ENCODE measurements at regions not wholly inside any gene's neighbourhood (a gene's known extent, or its start where the extent isn't known, plus 50 kb on each side); places are given as distances from the start of the nearest gene placed in this dataset.

GRCh38 chr13:112200200-112200599, 133.3 kb downstream of the SOX1 start:
- no peaks in the 10 kb centered on the region for H4K20me1 ChIP-seq (ENCODE audit: insufficient read depth)

GRCh38 chr13:112202266-112202665, 135.3 kb downstream of the SOX1 start:
- Histone ChIP-seq H3K4me1 (ENCODE audit: insufficient read depth) (no peaks in the 10 kb centered on the region), H3K27ac (no peak overlapping the region), H3K9me2 (ENCODE audit: insufficient read depth) (no peaks in the 10 kb centered on the region), H2AFZ (no peak overlapping the region), H3K9me3 (ENCODE audit: low read depth) (no peaks in the 10 kb centered on the region), H3K4me2 (ENCODE audit: unreplicated experiment) (no peak overlapping the region), H3K79me2 (ENCODE audit: insufficient read depth) (no peaks in the 10 kb centered on the region), H3F3A (ENCODE audit: insufficient read depth) (no peaks in the 10 kb centered on the region), H3K9ac (no peak overlapping the region), H3K4me3 (no peak overlapping the region), H3K27me3 (replicated peaks; ENCODE audit: insufficient read depth) (0 out of 2 replicates have a peak, but pooled peaks cover 13% of the 10 kb centered on the region), H3K36me3 (ENCODE audit: low read depth) (no peaks in the 10 kb centered on the region), H4K20me1 (ENCODE audit: insufficient read depth) (no peaks in the 10 kb centered on the region)
- TF ChIP-seq EZH2 (IDR thresholded peaks at IDR 0.05; ENCODE audit: insufficient read depth, poor library complexity, severe bottlenecking) (no peak), EZH2phosphoT487 (IDR thresholded peaks at IDR 0.05; ENCODE audit: insufficient read depth, low read depth) (no peak)
- in situ Hi-C loops (cut with MboI): no loop called here
- 62 to 63% methylated on average over 18 to 19 of the region's 19 CpGs for WGBS, 2 experiments (ENCODE audit: low coverage in 1 of 2, low lambda C conversion rate in 2 of 2, missing lambda C conversion rate in 2 of 2)
- no peak for DNase-seq

More at GRCh38 chr13:112200200-112200599, 133.3 kb downstream of the SOX1 start:
- Histone ChIP-seq H2AFZ (no peak overlapping the region), H3K9me2 (ENCODE audit: insufficient read depth) (no peaks in the 10 kb centered on the region), H3K9ac (no peak overlapping the region), H3K4me1 (ENCODE audit: insufficient read depth) (no peaks in the 10 kb centered on the region), H3K27me3 (replicated peaks; ENCODE audit: insufficient read depth) (0 out of 2 replicates have a peak, but pooled peaks cover 2% of the 10 kb centered on the region), H3K4me2 (ENCODE audit: unreplicated experiment) (no peak overlapping the region), H3K36me3 (ENCODE audit: low read depth) (no peaks in the 10 kb centered on the region), H3K9me3 (ENCODE audit: low read depth) (no peaks in the 10 kb centered on the region), H3K27ac (no peak overlapping the region), H3K4me3 (no peak overlapping the region), H3F3A (ENCODE audit: insufficient read depth) (no peaks in the 10 kb centered on the region), H3K79me2 (ENCODE audit: insufficient read depth) (no peaks in the 10 kb centered on the region)
- in situ Hi-C loops (cut with MboI): no loop called here
- 29 to 30% methylated on average over 10 of the region's 10 CpGs for WGBS, 2 experiments (ENCODE audit: low coverage in 1 of 2, low lambda C conversion rate in 2 of 2, missing lambda C conversion rate in 2 of 2)
- DNase-seq: no peak
- no peak for TF ChIP-seq EZH2phosphoT487 (IDR thresholded peaks at IDR 0.05; ENCODE audit: insufficient read depth, low read depth)
- TF ChIP-seq EZH2 (IDR thresholded peaks at IDR 0.05; ENCODE audit: insufficient read depth, poor library complexity, severe bottlenecking): no peak

GRCh38 chr13:112202966-112203365, 136.0 kb downstream of the SOX1 start:
- in situ Hi-C loops (cut with MboI): no loop called here
- no peak for TF ChIP-seq EZH2phosphoT487 (IDR thresholded peaks at IDR 0.05; ENCODE audit: insufficient read depth, low read depth)
- no peak for TF ChIP-seq EZH2 (IDR thresholded peaks at IDR 0.05; ENCODE audit: insufficient read depth, poor library complexity, severe bottlenecking)

GRCh38 chr13:112203614-112204013, 136.7 kb downstream of the SOX1 start:
- no peaks in the 10 kb centered on the region for H3K79me2 ChIP-seq (ENCODE audit: insufficient read depth)
- no peaks in the 10 kb centered on the region for H3K36me3 ChIP-seq (ENCODE audit: low read depth)
- DNase-seq: no peak
- no peaks in the 10 kb centered on the region for H4K20me1 ChIP-seq (ENCODE audit: insufficient read depth)
- no peak overlapping the region for H3K4me3 ChIP-seq
- H3K4me2 ChIP-seq (ENCODE audit: unreplicated experiment): no peak overlapping the region
- WGBS, 2 experiments (ENCODE audit: low coverage in 1 of 2, low lambda C conversion rate in 2 of 2, missing lambda C conversion rate in 2 of 2): 58 to 65% methylated on average over 6 of the region's 6 CpGs
- no peaks in the 10 kb centered on the region for H3K9me3 ChIP-seq (ENCODE audit: low read depth)
- no peak overlapping the region for H2AFZ ChIP-seq
- H3K27me3 ChIP-seq (replicated peaks; ENCODE audit: insufficient read depth): 0 out of 2 replicates have a peak, but pooled peaks cover 13% of the 10 kb centered on the region
- no peak for TF ChIP-seq EZH2 (IDR thresholded peaks at IDR 0.05; ENCODE audit: insufficient read depth, poor library complexity, severe bottlenecking)
- TF ChIP-seq EZH2phosphoT487 (IDR thresholded peaks at IDR 0.05; ENCODE audit: insufficient read depth, low read depth): no peak
- no peaks in the 10 kb centered on the region for H3K4me1 ChIP-seq (ENCODE audit: insufficient read depth)
- H3K27ac ChIP-seq: no peak overlapping the region
- no peak overlapping the region for H3K9ac ChIP-seq
- in situ Hi-C loops (cut with MboI): no loop called here
- H3K9me2 ChIP-seq (ENCODE audit: insufficient read depth): no peaks in the 10 kb centered on the region
- no peaks in the 10 kb centered on the region for H3F3A ChIP-seq (ENCODE audit: insufficient read depth)

More at GRCh38 chr13:112202966-112203365, 136.0 kb downstream of the SOX1 start:
- Histone ChIP-seq H2AFZ (no peak overlapping the region), H3K9ac (no peak overlapping the region), H3K4me3 (no peak overlapping the region), H3K4me1 (ENCODE audit: insufficient read depth) (no peaks in the 10 kb centered on the region), H4K20me1 (ENCODE audit: insufficient read depth) (no peaks in the 10 kb centered on the region), H3F3A (ENCODE audit: insufficient read depth) (no peaks in the 10 kb centered on the region), H3K4me2 (ENCODE audit: unreplicated experiment) (no peak overlapping the region), H3K36me3 (ENCODE audit: low read depth) (no peaks in the 10 kb centered on the region), H3K27ac (no peak overlapping the region), H3K27me3 (replicated peaks; ENCODE audit: insufficient read depth) (0 out of 2 replicates have a peak, but pooled peaks cover 13% of the 10 kb centered on the region), H3K9me2 (ENCODE audit: insufficient read depth) (no peaks in the 10 kb centered on the region), H3K9me3 (ENCODE audit: low read depth) (no peaks in the 10 kb centered on the region), H3K79me2 (ENCODE audit: insufficient read depth) (no peaks in the 10 kb centered on the region)
- no peak for DNase-seq
- WGBS, 2 experiments (ENCODE audit: low coverage in 1 of 2, low lambda C conversion rate in 2 of 2, missing lambda C conversion rate in 2 of 2): 35 to 37% methylated on average over 10 of the region's 10 CpGs
